ENCODE measurements at regions not wholly inside any gene's neighbourhood (a gene's known extent, or its start where the extent isn't known, plus 50 kb on each side); places are given as distances from the start of the nearest gene placed in this dataset.
"Not testable (repeated sequence)": the region's sequence is repeated elsewhere in the genome, so short reads cannot be mapped to it uniquely, and the experiment has no call there.

DNA sequence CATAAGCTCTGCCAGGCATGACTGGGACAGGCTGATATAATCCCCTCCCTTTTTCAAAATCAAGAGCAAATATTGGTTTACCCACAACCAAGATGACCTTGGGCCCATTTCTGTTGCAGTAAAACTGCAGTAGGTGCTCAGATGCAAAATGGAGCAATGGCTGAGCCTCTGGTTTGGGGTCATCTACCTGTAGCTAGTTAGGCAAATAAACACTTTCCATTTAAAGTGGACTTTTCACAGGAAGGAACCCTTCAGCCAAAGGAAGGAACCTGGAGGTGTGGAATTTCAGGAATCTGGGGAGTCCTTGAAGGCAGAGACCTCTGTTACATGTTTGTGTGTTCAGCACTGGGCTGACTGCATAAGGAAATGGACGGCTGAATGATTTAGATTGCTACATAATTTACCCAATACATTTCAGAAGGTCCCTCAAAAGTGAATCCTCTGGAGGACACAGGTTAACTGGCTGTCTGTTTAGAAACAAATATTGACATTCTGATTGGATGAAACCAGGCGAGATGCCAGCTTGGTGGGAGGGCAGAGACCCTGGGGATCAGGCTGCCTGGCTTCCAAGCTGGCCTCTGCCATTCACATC is 170.1 kb upstream of the ZNF618 start:
- no peak for DNase-seq

DNA sequence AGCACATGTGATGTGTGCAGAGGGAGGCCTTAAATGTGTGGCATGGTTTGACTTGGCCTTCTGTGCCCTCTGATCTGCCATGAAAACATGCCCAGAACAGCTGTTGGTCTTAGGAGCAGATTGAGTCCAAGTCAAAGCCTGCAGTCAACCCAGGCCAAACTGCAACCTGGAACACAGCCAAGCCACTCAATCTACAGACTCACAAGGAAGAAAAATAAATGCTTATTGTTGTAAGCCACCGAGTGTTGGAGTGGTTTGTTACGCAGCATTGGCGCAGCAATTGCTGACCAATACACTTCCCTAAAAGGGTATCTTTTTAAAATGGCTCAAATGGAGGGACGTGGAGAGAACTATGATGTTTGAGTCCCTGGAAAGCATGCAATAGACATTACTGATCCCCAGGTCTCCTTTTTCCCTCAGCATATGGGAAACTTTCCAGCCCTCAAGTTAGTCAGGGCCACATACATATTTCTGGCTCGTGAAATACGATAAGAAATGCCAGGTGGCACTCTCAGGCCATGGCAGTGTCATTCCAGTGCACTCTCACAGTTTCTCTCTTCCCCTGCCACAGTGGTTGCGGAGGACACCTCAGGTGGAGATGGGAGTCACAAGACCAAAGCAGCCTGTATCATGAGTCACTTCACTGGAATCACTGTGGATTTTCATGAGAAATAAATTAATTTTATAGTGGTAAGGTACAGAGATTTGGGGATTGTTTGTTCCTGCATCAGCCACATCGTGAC is 168.0 kb upstream of the ZNF618 start:
- no peak for DNase-seq

DNA sequence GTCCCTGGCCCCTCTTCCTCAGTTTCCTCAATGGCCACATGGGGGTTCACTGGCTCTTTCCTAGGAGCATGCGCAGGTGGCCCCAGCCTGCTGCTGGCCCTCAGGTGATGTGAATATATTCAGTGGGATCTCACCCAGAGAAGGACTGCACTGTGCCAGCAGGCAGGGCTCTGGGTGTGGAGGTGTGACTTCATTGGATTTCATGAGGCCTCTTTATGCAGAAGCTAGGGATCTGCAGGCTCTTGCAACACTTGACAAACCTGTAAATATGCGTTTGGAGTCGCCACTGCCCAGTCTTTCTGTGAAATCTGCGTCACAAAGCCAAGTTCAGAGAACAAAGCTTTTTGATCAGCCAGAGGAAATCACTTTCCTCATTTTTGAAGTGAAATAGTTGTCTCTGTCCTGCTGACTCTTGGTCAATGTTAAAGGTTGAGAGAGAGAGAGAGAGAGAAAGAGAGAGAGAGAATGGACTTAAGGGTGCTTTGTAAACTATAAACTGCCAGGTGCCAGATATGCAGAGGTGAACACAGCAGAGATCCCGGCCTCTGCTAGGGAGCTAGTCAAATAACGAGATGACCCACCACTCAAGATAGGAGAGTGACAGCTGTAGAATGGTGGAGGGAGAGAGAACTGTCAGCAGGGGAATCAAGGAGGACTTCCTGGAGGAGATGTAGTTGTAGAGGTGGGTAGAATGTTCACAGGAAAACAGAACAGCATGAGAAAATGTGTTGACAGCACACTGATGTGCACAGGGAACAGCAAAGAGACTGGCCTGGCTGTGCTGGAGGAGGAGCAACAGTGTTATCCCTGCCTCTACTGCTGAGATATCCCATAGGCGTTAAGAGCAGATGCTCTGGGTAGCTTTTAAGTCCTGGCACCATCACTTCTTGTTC is 167.0 kb upstream of the ZNF618 start:
- no peak for DNase-seq

DNA sequence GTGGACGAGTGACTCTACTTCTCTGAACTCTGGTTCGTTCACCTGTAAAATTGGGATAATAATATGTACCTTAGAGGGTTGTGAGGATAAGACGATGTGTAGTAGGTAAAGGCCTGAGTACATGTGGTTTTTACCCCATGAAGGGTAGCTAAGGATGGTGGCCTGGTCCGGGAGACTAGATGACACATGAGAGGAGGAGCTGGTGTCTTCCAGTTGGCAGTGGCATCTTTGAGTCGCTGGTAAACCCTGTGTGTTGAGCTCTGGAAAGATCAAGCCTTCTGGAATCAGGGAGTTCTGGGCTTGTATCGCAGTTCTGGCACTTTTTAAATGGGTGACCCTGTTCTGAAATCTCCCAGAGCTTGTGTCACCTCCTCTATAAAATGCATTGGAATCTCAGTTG is 166.4 kb upstream of the ZNF618 start:
- no peak for DNase-seq

DNA sequence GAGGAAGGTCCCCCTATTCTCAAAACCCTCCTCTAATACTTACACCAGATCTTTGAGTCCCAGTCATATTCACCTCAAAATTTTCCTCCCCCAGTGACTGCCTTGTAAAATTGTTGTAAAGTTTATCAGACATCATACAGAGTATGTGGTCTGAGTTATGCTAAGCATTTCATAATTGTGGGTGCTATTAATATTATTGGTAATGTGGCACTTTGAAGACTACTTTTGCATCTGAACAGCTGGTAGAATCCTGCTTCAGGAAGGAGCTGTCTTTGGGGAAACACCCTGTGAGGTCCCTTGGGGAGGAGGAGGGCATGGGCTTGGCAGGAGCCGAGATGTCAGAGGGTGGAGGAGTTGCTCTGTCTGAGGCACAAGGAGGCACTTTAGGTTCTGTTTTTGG is 164.9 kb upstream of the ZNF618 start:
- no peak for DNase-seq

DNA sequence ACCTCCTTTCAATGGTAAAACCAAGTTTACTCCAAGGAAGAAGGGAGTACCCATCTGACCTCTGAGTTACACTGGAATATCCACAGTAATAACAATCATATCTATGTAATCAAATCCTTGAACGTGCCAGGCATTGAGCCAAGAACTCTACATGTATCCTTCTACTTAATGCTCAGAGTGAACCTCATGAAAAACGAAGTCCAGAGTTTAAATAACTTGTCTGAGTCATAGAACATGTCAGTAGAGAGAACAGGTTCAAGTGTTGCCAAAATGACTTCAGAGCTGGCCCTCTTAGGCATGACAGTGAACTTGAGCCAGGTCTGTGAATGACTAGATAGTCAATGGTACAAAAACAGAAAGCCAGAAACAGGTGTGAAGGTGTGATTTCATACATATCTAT is 164.1 kb upstream of the ZNF618 start:
- DNase-seq: no peak

DNA sequence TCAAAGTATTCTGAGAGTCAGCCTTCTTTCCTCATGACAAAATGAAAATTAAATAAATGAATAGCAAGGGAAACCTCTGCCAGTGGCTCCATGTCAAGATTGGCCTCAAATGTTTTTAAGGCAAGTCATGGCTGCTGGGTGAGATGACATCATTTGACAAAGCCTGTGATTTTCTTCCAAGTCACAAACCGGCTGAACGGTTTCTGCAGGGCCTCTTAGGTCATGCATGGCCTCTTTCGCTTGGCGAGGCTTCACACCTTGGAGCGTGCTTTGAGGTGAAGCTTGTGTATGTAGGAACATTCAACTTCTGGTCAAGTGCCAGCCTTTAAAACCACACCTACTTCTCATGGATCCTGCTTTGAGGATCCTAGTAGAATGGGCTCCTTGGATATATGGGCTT is 161.0 kb upstream of the ZNF618 start:
- no peak for DNase-seq

DNA sequence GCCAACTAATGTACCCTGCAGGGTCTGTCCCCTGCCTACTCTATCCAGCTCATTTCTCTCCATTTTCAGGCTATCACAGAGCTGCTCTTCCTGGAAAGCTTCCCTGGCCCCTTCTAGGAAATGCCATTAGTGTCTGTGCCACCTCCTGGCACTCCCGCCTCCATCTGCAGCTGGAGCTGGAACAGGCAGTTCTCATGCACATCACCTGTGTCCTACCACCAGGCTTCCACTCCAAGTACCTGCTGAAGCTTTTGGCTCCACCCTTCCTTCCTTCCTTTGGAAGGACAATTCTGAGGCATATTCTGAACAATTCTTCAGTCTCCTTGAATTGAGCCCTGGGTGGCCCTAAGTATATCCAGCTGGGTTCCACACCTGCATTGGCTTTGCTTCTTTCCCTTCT is 156.2 kb upstream of the ZNF618 start:
- DNase-seq: no peak

DNA sequence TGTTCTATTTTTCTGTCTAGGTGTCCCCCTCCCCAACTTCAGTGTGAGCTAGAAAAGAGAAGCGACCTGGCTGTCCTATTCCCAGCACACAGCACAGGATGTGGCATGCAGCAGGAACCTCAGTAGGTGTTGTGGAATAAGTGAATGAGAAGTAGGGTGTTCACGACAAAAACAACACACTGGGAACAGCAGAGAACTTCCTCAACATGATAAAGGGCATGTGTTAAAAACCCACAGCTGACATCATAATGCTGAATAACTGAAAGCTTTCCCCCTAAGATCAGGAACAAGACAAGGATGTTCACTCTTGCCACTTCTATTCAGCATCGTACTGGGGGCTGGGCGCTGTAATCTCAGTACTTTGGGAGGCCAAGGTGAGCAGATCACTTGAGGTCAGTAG is 155.6 kb upstream of the ZNF618 start:
- DNase-seq: no peak

DNA sequence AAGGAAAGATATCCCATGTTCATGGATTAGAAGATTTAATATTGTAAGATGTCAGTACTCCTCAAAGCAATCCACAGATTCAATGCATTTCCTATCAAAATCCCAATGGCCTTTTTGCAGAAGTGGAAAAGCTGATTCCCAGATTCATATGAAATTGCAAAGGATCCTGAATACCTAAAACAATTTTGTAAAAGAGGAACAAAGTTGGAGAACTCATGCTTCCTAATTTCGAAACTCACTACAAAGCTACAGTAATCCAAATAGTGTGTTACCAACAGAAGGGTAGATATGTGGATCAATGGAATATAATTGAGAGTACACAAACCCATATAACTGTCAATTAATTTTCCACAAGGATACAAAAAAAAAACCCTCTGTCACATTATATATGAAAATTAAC is 154.3 kb upstream of the ZNF618 start:
- no peak for DNase-seq

DNA sequence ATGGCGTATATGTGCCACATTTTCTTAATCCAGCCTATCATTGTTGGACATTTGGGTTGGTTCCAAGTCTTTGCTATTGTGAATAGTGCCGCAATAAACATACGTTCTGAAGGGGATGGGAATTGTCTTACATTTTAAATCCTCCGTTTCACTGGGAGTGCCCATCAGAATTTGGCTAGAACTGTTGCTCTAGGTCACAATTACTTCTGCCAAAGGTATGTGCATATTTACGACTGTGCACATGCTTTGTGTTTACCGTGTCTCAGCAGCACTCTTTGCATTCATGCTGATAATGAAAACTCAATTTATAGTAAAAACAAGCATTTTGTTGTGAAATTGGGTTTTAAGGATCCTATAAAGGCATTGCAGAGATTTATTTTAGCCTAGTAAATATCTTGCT is 151.9 kb upstream of the ZNF618 start:
- DNase-seq: no peak

DNA sequence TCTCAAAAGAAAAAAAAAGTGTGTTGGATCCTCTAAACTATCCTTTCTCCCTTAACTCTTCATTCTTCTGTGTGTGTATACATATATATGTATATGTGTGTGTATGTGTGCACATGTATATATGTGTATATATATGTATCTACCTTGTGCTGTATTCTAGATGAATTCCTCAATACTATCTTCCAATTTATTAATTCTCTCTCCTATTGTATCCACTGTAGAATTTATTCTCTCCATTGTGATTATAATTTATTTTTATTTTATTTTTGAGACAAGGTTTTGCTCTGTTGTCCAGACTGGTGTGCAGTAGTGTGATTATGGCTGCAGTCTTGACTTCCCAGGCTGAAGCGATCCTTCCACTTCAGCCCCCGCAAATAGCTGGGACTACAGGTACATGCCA is 147.1 kb upstream of the ZNF618 start:
- no peak for DNase-seq

DNA sequence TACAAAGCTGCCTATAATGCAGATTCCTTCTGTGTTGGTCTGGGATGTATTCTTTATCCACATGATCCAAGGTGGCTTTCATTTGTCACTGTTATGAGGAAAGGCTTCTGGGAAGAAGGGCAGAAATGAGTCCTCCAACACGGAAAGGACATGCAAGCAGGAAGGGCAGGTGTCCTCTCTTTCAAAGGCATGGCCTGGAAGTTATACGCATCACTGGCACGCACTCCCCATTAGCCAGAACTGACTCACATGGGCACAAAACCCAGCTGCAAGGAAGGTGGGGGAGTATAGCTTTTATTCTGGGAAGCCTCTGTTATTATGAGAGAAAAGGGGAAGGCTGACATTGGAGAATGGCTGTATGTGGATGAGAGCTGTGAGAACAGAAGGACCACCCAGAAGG is 141.3 kb upstream of the ZNF618 start:
- DNase-seq: no peak

DNA sequence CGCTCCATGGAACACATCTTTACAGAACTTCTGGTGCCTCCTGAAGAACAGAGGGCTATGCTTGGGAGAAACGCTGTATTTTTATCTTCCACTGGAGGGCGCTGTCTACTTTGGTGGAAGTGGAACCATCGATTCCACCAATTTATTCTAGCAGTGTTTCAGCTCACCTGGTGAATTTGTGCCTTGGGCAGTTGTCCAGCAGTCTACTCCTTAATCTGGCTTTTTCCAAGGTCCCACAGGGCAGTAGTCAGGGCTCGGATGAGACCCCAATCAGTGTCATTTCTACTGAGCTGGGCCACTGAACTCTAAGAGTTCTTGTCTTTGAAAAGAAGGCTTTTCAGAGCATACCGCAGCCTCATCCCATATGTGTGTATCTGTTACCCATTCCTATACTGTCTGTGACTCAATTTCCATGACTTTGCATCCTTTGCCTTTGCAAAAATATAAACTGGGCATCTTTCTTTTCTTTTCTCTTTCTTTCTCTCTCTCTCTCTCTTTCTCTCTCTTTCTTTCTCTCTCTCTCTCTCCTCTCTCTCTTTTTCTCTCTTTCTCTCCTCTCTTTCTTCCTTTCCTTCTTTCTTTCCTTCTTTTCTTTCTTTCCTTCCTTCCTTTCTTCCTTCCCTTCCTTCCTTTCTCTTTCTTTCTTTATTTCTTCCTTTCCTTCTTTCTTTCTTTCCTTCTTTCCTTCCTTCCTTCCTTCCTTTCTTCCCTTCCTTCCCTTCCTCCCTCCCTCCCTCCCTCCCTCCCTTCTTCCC is 138.4 kb upstream of the ZNF618 start:
- no peak for DNase-seq

DNA sequence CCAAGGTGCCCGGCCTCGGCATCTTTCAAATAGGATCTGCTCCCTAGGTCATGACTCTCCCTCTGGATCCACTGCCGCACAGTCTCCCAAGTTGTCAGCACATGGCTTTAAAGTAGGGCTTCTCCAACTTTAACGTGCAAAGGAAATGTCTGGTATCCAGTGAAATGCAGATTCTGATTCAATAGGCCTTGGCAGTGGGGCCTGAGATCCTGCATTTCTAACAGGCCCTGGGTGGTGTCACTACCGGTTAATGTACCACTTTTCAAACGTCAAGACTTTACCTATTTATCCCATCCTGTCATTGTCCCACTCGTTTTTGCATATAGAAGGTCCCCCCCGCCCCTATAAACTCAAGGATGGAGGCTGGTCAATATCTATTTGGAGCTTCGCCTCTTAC is 137.6 kb upstream of the ZNF618 start:
- no peak for DNase-seq

DNA sequence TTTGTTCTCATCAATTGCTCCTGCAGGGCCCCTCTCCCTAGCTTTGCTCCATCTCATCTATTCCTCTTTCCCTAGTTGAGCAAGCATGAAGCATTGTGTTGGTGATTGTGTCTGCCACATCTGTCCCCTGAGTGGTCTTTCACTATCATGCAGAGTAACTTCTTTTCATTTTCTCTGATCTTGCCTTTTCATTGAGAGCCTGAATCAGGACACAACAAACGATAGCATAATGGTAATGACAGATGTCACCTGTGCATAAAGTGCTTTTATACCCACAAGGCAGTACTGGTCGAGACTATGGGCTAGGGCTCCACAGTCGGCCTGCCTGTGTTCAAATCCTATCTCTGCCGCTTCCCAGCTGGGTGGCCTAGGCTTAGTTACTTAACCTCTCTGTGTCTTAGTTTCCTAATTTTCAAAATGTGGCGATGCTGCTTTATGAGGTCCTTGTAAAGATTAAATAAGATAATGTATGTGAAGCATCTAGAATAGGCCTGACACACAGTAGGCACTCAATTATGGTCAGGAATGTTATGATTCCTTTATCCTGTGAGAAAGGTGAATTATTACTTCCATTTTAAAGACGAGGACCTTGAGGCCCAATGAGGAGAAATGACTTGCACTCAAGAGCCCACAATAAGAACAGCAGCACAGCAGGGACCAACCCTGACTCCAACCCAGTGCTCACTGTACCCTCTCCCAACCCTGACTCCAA is 137.1 kb upstream of the ZNF618 start:
- no peak for DNase-seq

DNA sequence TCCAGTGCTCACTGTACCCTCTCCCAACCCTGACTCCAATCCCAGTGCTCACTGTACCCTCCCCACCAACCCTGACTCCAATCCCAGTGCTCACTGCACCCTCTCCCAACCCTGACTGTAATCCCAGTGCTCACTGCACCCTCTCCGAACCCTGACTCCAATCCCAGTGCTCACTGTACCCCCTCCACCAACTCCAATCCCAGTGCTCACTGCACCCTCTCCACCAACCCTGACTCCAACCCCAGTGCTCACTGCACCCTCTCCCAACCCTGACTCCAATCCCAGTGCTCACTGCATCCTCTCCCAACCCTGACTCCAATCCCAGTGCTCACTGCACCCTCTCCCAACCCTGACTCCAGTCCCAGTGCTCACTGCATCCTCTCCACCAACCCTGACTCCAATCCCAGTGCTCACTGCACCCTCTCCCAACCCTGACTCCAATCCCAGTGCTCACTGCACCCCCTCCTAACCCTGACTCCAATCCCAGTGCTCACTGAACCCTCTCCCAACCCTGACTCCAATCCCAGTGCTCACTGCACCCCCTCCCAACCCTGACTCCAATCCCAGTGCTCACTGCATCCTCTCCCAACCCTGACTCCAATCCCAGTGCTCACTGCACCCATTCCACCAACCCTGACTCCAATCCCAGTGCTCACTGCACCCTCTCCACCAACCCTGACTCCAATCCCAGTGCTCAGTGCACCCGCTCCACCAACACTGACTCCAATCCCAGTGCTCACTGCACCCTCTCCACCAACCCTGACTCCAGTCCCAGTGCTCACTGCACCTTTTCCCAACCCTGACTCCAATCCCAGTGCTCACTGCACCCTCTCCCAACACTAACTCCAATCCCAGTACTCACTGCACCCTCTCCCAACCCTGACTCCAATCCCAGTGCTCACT is 136.3 kb upstream of the ZNF618 start:
- not testable (repeated sequence) for DNase-seq

DNA sequence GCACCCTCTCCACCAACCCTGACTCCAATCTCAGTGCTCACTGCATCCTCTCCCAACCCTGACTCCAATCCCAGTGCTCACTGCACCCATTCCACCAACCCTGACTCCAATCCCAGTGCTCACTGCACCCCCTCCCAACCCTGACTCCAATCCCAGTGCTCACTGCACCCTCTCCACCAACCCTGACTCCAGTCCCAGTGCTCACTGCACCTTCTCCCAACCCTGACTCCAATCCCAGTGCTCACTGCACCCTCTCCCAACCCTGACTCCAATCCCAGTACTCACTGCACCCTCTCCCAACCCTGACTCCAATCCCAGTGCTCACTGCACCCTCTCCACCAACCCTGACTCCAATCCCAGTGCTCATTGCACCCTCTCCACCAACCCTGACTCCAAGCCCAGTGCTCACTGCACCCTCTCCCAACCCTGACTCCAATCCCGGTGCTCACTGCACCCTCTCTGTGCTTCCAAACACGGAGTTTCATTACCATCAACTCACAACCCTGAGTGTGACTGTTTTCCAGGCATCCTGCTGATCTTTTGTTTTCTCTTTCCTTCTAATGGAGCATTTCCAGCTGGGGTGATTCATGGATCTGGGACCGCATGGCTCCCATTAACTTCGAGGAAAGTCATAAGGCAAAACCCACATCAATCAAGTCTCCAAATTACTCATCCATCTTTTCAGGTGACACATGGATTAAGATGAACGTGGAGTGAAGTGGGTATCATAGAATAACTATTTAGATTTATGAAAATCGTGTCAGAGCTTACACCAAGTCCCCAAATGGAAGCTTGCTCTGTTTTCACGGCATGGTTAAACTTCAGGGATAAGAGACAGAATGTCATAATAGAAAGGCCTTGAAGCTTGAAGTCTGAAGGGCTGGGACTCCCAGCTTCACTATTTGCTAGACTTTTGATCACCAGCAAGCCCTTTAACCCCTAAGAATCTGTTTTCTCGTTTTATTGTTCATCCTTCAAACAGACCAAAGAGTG is 135.3 kb upstream of the ZNF618 start:
- DNase-seq: not testable (repeated sequence)

DNA sequence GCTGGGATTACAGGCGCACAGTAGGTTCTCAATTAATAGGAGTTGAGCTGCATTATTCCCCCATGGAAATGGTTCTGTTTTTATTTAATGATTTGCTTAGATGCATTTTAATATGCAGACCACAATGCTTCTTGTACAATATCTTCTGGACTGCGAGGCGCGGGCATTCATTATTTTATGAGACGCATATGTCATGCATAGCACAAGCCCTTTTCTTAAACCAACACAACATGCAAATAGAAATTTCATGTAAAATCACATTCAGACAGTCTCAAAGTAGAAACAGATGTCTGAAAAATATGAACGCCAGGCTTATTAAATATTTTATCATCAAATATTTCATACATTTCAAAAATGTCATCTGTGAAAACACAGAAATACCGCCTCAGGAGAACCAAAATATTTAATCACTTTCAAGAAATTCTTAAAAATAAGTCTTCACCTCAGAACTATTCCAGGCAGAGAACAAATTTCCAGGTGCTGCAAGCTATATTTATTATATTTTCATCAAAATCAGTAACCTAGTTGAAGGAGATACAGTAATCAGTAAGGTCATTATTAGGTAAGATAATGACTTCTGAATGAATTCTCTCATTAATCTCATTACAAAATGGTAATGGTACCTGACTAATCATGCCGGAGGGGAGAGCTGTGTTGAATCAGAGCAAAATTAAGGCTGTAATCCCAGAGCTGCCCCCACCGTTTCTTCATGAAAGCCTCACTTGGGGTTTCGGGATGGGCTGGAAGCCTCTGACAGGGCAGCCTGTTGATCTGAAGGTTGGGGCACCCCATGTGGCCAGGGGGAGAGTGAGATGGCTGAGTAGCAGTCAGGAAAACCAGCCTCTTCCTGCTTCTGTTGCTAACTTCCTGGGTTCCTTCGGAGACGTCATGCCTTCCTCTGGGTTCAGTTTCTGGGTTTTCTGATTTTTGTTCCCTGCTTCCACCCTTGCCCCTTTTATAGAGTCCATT is 133.9 kb upstream of the ZNF618 start:
- DNase-seq: no peak
